ENCODE measurements at regions not wholly inside any gene's neighbourhood (a gene's known extent, or its start where the extent isn't known, plus 50 kb on each side); places are given as distances from the start of the nearest gene placed in this dataset.

DNA sequence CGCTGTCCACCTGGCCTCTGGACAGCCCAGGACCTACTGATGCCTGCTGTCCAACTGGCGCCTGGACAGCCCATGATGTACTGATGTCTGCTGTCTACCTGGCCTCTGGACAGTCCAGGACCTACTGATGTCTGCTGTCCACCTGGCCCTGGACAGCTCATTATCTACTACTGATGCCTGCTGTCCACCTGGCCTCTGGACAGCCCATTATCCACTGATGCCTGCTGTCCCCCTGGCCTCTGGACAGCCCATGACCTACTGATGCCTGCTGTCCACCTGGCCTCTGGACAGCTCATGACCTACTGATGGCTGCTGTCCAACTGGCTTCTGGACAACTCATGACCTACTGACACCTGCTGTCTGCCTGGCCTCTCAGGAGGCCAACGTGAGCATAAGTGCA is 208.1 kb downstream of the TEX29 start:
- in situ Hi-C loops (cut with MboI; ENCODE audit: low sequenced_read_pairs, unreplicated experiment): no loop called here
- no peak for DNase-seq (ENCODE audit: low spot score)

DNA sequence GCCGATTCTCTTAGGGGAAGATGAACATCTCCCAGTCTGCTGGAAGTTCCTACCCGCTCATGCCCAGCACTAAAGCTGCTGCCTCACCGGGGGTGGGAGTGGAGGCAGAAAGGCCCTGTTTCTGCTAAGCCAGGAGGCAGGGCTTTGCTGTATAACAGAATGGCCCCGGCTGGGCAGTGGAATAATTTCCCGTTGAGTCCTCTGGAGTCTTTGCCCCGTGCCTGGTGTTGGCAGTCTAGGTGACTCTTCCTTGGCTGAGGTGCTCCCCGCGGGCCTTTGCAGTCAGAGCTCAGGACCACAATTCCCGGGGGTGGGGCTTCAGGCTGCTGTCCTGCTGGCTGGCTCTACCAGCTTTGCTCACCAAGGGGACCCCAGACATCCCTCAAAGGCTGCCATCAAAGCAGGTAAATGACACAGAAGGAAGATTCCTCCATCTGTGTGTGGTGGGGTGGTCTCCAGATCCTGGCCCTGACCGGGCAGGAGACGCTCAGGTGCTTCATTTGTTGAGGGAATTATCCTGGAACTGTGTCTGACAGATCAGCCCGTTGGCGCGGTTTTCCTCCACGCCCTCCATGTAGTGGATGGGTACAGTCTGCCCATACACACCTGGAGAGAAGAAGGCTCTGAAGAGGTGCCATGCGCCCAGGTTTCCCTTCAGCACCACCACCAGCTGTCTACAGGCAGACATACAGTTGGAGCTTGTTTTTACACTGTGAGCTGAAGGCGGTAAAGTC is 209.9 kb downstream of the TEX29 start:
- no peak for DNase-seq (ENCODE audit: low spot score)
- in situ Hi-C loops (cut with MboI; ENCODE audit: low sequenced_read_pairs, unreplicated experiment): no loop called here
- TF ChIP-seq, protein P1, sequence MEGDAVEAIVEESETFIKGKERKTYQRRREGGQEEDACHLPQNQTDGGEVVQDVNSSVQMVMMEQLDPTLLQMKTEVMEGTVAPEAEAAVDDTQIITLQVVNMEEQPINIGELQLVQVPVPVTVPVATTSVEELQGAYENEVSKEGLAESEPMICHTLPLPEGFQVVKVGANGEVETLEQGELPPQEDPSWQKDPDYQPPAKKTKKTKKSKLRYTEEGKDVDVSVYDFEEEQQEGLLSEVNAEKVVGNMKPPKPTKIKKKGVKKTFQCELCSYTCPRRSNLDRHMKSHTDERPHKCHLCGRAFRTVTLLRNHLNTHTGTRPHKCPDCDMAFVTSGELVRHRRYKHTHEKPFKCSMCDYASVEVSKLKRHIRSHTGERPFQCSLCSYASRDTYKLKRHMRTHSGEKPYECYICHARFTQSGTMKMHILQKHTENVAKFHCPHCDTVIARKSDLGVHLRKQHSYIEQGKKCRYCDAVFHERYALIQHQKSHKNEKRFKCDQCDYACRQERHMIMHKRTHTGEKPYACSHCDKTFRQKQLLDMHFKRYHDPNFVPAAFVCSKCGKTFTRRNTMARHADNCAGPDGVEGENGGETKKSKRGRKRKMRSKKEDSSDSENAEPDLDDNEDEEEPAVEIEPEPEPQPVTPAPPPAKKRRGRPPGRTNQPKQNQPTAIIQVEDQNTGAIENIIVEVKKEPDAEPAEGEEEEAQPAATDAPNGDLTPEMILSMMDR (IDR thresholded peaks at IDR 0.05; ENCODE audit: borderline replicate concordance, control extremely low read depth, extremely low read depth, insufficient read depth, missing control alignments): no peak

More for the DNA sequence above, 208.1 kb downstream of the TEX29 start:
- TF ChIP-seq, protein P1 (IDR thresholded peaks at IDR 0.05; ENCODE audit: borderline replicate concordance, control extremely low read depth, extremely low read depth, insufficient read depth, missing control alignments): no peak

DNA sequence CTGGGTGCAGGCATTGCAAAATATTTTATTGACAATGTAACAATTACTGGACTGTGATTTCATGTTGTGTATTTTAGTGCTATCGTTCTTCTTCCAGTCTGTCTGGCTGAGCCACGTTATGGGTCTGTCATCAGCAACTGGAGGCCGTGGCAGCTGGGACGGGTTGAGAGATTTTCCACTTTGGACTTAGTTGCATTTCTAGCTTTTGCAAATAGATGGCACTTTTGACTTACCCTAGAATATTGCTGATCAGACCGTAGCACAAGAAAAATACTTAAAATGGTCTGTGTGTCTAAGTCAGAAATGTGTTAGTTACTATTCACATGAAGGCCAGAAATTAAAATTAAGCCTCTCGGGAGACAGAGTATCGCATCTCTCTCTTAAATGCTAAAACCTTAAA is 211.1 kb downstream of the TEX29 start:
- DNase-seq (ENCODE audit: low spot score): no peak
- TF ChIP-seq, protein P1 (IDR thresholded peaks at IDR 0.05; ENCODE audit: borderline replicate concordance, control extremely low read depth, extremely low read depth, insufficient read depth, missing control alignments): no peak
- in situ Hi-C loops (cut with MboI; ENCODE audit: low sequenced_read_pairs, unreplicated experiment): no loop called here

DNA sequence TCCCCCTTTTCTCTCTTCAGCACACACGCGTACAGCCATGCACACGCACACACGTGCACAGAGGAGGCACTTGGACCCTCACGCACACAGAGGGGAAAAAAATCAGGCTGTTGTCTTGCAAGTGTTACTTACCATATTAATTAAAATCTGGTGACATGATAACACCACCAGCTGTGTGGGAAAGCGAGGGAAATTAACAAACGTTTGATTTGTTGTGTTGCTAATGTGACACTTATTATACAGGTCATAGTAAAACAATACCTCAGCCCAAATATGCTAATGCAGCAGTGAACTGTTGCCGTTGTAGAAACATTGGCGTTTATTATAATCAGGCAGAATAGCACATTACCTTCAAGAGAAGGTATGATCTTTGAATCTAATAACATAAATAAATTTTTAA is 211.7 kb downstream of the TEX29 start:
- in situ Hi-C loops (cut with MboI; ENCODE audit: low sequenced_read_pairs, unreplicated experiment): no loop called here
- TF ChIP-seq, protein P1 (IDR thresholded peaks at IDR 0.05; ENCODE audit: borderline replicate concordance, control extremely low read depth, extremely low read depth, insufficient read depth, missing control alignments): no peak
- DNase-seq (ENCODE audit: low spot score): no peak

DNA sequence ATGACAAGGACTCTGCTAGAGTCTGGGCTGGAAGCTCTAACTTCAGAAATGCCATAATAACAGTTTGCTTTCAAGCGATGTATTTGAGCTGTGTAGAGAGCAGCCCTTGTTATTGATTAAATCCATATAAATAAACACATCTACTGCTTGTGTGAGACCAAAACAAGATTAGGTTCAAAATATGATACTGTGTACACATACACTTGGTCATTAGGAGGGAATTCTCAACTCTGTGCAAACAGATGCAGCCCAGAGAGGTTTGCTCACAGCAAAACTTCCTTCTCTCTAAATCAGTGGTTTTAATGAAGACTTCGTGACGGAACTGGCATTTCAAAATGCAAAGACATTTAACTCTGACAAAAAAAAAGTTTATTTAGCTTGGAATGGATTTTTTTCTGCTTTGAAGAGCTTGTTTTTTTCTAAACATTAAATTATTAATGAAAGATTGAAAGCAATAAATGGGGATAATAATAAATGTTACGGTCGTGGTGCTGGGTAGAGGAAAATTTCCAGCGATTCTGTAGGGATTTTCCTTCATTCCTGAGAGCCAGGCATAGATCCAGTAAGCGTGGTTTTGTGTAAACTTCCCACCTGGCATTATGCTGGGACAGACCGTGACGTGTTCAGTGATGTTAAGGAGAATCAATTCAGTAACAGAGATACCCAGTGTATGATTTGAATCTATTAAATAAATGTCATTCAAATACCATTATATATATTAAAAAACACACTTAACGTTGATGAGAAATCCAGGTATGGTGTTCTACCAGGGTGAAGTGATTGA is 213.7 kb downstream of the TEX29 start:
- TF ChIP-seq, protein P1 (IDR thresholded peaks at IDR 0.05; ENCODE audit: borderline replicate concordance, control extremely low read depth, extremely low read depth, insufficient read depth, missing control alignments): no peak
- no peak for DNase-seq (ENCODE audit: low spot score)
- in situ Hi-C loops (cut with MboI; ENCODE audit: low sequenced_read_pairs, unreplicated experiment): no loop called here

DNA sequence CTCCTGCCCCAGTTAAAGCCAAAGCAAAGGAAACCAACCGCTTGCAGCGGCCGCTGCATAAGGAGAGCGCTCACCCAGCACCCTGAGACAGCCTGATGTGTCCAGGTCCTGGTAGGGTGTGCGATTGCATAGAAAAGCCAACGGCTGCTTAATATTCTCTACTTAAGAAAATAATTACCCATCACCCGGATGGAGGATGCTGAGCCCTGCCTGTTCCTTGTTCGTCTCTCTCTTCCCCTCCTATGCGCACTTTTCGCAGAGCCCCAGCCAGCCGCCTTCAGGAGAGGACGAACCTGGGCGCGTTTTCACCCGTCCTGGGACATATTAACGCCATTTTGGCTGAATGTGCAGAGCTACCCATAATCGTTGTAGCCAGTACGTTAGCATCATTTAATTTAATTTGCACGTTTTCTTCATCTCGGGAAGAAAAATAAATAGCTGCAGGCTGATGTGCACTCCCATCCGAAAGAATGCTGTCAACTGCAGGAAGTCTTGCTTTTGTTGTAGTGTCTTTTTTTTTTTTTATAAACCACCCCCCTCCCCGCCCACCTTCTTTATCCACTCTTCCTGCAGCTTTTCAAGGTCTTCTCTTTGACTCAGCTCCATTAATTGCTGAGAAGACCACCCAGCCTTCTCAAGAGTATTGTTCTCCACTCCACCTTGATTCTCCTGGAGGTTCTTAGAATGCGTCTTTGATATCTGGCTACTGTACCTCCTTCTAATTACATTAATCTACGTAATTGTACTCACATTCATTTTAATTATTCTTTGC is 214.5 kb downstream of the TEX29 start:
- no peak for DNase-seq (ENCODE audit: low spot score)
- TF ChIP-seq, protein P1 (IDR thresholded peaks at IDR 0.05; ENCODE audit: borderline replicate concordance, control extremely low read depth, extremely low read depth, insufficient read depth, missing control alignments): no peak
- in situ Hi-C loops (cut with MboI; ENCODE audit: low sequenced_read_pairs, unreplicated experiment): no loop called here

Data from GM13976 (cell line).